SK-N-SH (cell line): ENCODE measurements at regions not wholly inside any gene's neighbourhood (a gene's known extent, or its start where the extent isn't known, plus 50 kb on each side); places are given as distances from the start of the nearest gene placed in this dataset.

Experiments
- CTCF ChIP-seq: fragments of 200-600 bp; sonication (generic); IDR thresholded peaks from 2 replicates; pipeline ENCODE4 v1.6.1; 2017; ENCODE audit warnings: antibody characterized with exemption, mild to moderate bottlenecking, moderate library complexity
- EZH2phosphoT487 ChIP-seq: fragments of 200-600 bp; sonication (generic); IDR thresholded peaks from 2 replicates; pipeline ENCODE4 v1.6.1; 2017; ENCODE audit warnings: low read depth, mixed run types, mild to moderate bottlenecking, antibody characterized with exemption, moderate library complexity, borderline replicate concordance
- FOXM1 ChIP-seq: IDR thresholded peaks from 2 replicates; pipeline ENCODE4 v1.4.0; 2012; ENCODE audit warnings: low read depth, mild to moderate bottlenecking
- GABPA ChIP-seq: IDR thresholded peaks from 2 replicates; pipeline ENCODE4 v1.4.0; 2012; ENCODE audit warnings: low read depth, mild to moderate bottlenecking
- GATA2 ChIP-seq: sonication (generic); formaldehyde crosslinking; IDR thresholded peaks from 2 replicates; pipeline ENCODE4 v1.5.0; 2020; ENCODE audit warnings: mild to moderate bottlenecking, missing genetic modification reagents
- POLR2AphosphoS5 ChIP-seq: IDR thresholded peaks from 2 replicates; pipeline ENCODE4 v1.6.1; 2012; ENCODE audit warnings: low read depth, low read length
- RCOR1 ChIP-seq: fragments of 150-350 bp; IDR thresholded peaks from 2 replicates; pipeline ENCODE4 v1.6.1; 2017; ENCODE audit warnings: antibody characterized with exemption, low read length
- REST ChIP-seq: IDR thresholded peaks from 2 replicates; pipeline ENCODE4 v1.6.1; 2012; ENCODE audit warnings: mild to moderate bottlenecking, low read depth, low read length, moderate library complexity
- SMC3 ChIP-seq: IDR thresholded peaks from 2 replicates; pipeline ENCODE4 v1.6.1; 2012; ENCODE audit warnings: low read depth, low read length, improper control_type of control experiment
- TEAD4 ChIP-seq: IDR thresholded peaks from 2 replicates; pipeline ENCODE4 v1.4.0; 2012; ENCODE audit warnings: mild to moderate bottlenecking, borderline replicate concordance; ENCODE audit not compliant: insufficient read depth

GRCh38 chr3:66907136-66907535, 91.0 kb upstream of the KBTBD8 start:
- TF ChIP-seq CTCF: no peak
- TF ChIP-seq GATA2: no peak
- TF ChIP-seq EZH2phosphoT487: no peak
- no peak for TF ChIP-seq SMC3
- TF ChIP-seq POLR2AphosphoS5: no peak
- no peak for TF ChIP-seq FOXM1
- no peak for TF ChIP-seq GABPA
- no peak for TF ChIP-seq RCOR1
- no peak for TF ChIP-seq REST
- no peak for TF ChIP-seq TEAD4
